GM21737 (cell line): ENCODE measurements at regions not wholly inside any gene's neighbourhood (a gene's known extent, or its start where the extent isn't known, plus 50 kb on each side); places are given as distances from the start of the nearest gene placed in this dataset.

Source experiments
- ATAC-seq: cut with Tn5 transposase; IDR thresholded peaks from one replicate; pipeline ENCODE4 v1.9.1; 2021; ENCODE audit warnings: mild to moderate bottlenecking, moderate library complexity; ENCODE audit not compliant: unreplicated experiment

GRCh38 chr6:139763468-139764210 is 389.2 kb upstream of the CITED2 start:
- no peak for ATAC-seq

- no peak for ATAC-seq
Measured at GRCh38 chr6:139762587-139763031, 388.2 kb upstream of the CITED2 start.

GRCh38 chr6:139760128-139760527 is 385.7 kb upstream of the CITED2 start:
- no peak for ATAC-seq

GRCh38 chr6:139759086-139759485 is 384.6 kb upstream of the CITED2 start:
- ATAC-seq = no peak

GRCh38 chr6:139758209-139758611 is 383.8 kb upstream of the CITED2 start:
- no peak for ATAC-seq

- ATAC-seq = no peak
Measured at GRCh38 chr6:139757784-139758183, 383.3 kb upstream of the CITED2 start.

- ATAC-seq = no peak
Measured at GRCh38 chr6:139756381-139756780, 381.9 kb upstream of the CITED2 start.

- no peak for ATAC-seq
Measured at GRCh38 chr6:139754898-139755775, 380.7 kb upstream of the CITED2 start.

- no peak for ATAC-seq
Measured at GRCh38 chr6:139753198-139753861, 378.9 kb upstream of the CITED2 start.

GRCh38 chr6:139752086-139752485 is 377.6 kb upstream of the CITED2 start:
- ATAC-seq = no peak

GRCh38 chr6:139751179-139751578 is 376.7 kb upstream of the CITED2 start:
- no peak for ATAC-seq

- no peak for ATAC-seq
Measured at GRCh38 chr6:139748353-139749146, 374.1 kb upstream of the CITED2 start.

- no peak for ATAC-seq
Measured at GRCh38 chr6:139747154-139747553, 372.7 kb upstream of the CITED2 start.

- no peak for ATAC-seq
Measured at GRCh38 chr6:139744891-139745290, 370.4 kb upstream of the CITED2 start.

- no peak for ATAC-seq
Measured at GRCh38 chr6:139743664-139744437, 369.4 kb upstream of the CITED2 start.

- no peak for ATAC-seq
Measured at GRCh38 chr6:139742671-139743070, 368.2 kb upstream of the CITED2 start.

GRCh38 chr6:139738801-139739455 is 364.5 kb upstream of the CITED2 start:
- no peak for ATAC-seq

- no peak for ATAC-seq
Measured at GRCh38 chr6:139736325-139736906, 362.0 kb upstream of the CITED2 start.

- ATAC-seq = no peak
Measured at GRCh38 chr6:139732451-139732850, 358.0 kb upstream of the CITED2 start.
